Astrocyte (in vitro differentiated cells and primary cell): ENCODE measurements at regions not wholly inside any gene's neighbourhood (a gene's known extent, or its start where the extent isn't known, plus 50 kb on each side); places are given as distances from the start of the nearest gene placed in this dataset.

Experiments
- DNase-seq: peaks from one replicate; pipeline ENCODE4 v3.0.0-alpha.2; 2010; ENCODE audit warnings: low read depth
- FAIRE-seq: peaks from 2 replicates; lab custom pipeline; 2011; peaks lifted over from hg19 to GRCh38; lab: Jason Lieb, UNC
- H2AFZ ChIP-seq: 2 replicates; pipeline ENCODE4 v1.6.0; 2012; ENCODE audit warnings: low read depth, low read length, inconsistent platforms
- H3K27ac ChIP-seq: 2 replicates; pipeline ENCODE4 v1.5.1; 2011; ENCODE audit warnings: low read depth, low read length, inconsistent platforms
- H3K27me3 ChIP-seq: 2 replicates; pipeline ENCODE4 v1.6.0; 2011; ENCODE audit warnings: low read length, inconsistent platforms; ENCODE audit not compliant: insufficient read depth
- H3K36me3 ChIP-seq: 2 replicates; pipeline ENCODE4 v1.5.1; 2011; ENCODE audit warnings: low read length, inconsistent platforms; ENCODE audit not compliant: insufficient read depth
- H3K4me1 ChIP-seq: 2 replicates; pipeline ENCODE4 v1.5.1; 2011; ENCODE audit warnings: low read length, inconsistent platforms; ENCODE audit not compliant: insufficient read depth
- H3K4me2 ChIP-seq: 2 replicates; pipeline ENCODE4 v1.6.0; 2012; ENCODE audit warnings: low read length, inconsistent platforms
- H3K4me3 ChIP-seq: 2 replicates; pipeline ENCODE4 v1.5.1; 2011; ENCODE audit warnings: low read depth, mild to moderate bottlenecking, low read length, inconsistent platforms; ENCODE audit not compliant: insufficient read depth
- H3K79me2 ChIP-seq: 2 replicates; pipeline ENCODE4 v1.6.0; 2012; ENCODE audit warnings: mild to moderate bottlenecking, low read length, inconsistent platforms; ENCODE audit not compliant: insufficient read depth
- H3K9ac ChIP-seq: 2 replicates; pipeline ENCODE4 v1.6.0; 2012; ENCODE audit warnings: mild to moderate bottlenecking, low read length, inconsistent platforms
- H3K9me3 ChIP-seq: 2 replicates; pipeline ENCODE4 v1.5.1; 2012; ENCODE audit warnings: low read depth, mild to moderate bottlenecking, low read length, inconsistent platforms; ENCODE audit not compliant: insufficient read depth
- H4K20me1 ChIP-seq: 2 replicates; pipeline ENCODE4 v1.6.0; 2012; ENCODE audit warnings: low read length, inconsistent platforms; ENCODE audit not compliant: insufficient read depth
- H3K27ac Mint-ChIP-seq: one replicate; pipeline ENCODE4 v1.8.0; 2021; ENCODE audit warnings: mild to moderate bottlenecking, mixed read lengths; ENCODE audit not compliant: unreplicated experiment
- H3K27me3 Mint-ChIP-seq: one replicate; pipeline ENCODE4 v1.8.0; 2021; ENCODE audit warnings: low read depth, mixed read lengths; ENCODE audit not compliant: unreplicated experiment
- H3K36me3 Mint-ChIP-seq: one replicate; pipeline ENCODE4 v1.8.0; 2021; ENCODE audit warnings: low read depth, mixed read lengths; ENCODE audit not compliant: unreplicated experiment
- H3K4me1 Mint-ChIP-seq: one replicate; pipeline ENCODE4 v1.8.0; 2021; ENCODE audit warnings: low read depth, mixed read lengths; ENCODE audit not compliant: unreplicated experiment
- H3K4me3 Mint-ChIP-seq: one replicate; pipeline ENCODE4 v1.8.0; 2021; ENCODE audit warnings: mild to moderate bottlenecking, moderate library complexity, mixed read lengths; ENCODE audit not compliant: unreplicated experiment
- H3K9me3 Mint-ChIP-seq: one replicate; pipeline ENCODE4 v1.8.0; 2021; ENCODE audit warnings: mild to moderate bottlenecking, mixed read lengths; ENCODE audit not compliant: unreplicated experiment
- CTCF ChIP-seq: IDR thresholded peaks from 2 replicates; pipeline ENCODE4 v1.5.1; 2011; ENCODE audit warnings: low read depth, mild to moderate bottlenecking, inconsistent platforms, low read length, moderate library complexity; ENCODE audit not compliant: insufficient read depth
- EZH2 ChIP-seq: IDR thresholded peaks from 2 replicates; pipeline ENCODE4 v1.6.1; 2012; ENCODE audit warnings: mild to moderate bottlenecking, low read length, inconsistent platforms; ENCODE audit not compliant: insufficient read depth

GRCh38 chr4:187558391-187558790 is 437.2 kb upstream of the ZFP42 start:
- H3K27ac Mint-ChIP-seq, result no peak overlapping the region
- DNase-seq (no peak), FAIRE-seq (no peak)
- no peak overlapping the region for H3K4me2 ChIP-seq
- H3K9me3 Mint-ChIP-seq, result peaks cover 4% of the 10 kb centered on the region
- H3K9me3 ChIP-seq, result no peaks in the 10 kb centered on the region
- H3K36me3 Mint-ChIP-seq, result no peaks in the 10 kb centered on the region
- no peak overlapping the region for H3K4me3 ChIP-seq
- H4K20me1 ChIP-seq, result no peaks in the 10 kb centered on the region
- no peaks in the 10 kb centered on the region for H3K4me1 Mint-ChIP-seq
- H3K27me3 ChIP-seq, result no peaks in the 10 kb centered on the region
- H3K4me3 Mint-ChIP-seq, result no peak overlapping the region
- TF ChIP-seq EZH2, result no peak
- TF ChIP-seq CTCF, result no peak
- H3K27ac ChIP-seq, result no peak overlapping the region
- no peaks in the 10 kb centered on the region for H3K36me3 ChIP-seq
- no peak overlapping the region for H3K9ac ChIP-seq
- no peaks in the 10 kb centered on the region for H3K4me1 ChIP-seq
- no peak overlapping the region for H2AFZ ChIP-seq
- no peaks in the 10 kb centered on the region for H3K27me3 Mint-ChIP-seq
- H3K79me2 ChIP-seq, result no peaks in the 10 kb centered on the region

- Histone ChIP-seq H3K4me2 (no peak overlapping the region), H3K4me3 (no peak overlapping the region), H3K9me3 (no peaks in the 10 kb centered on the region), H3K27ac (no peak overlapping the region), H4K20me1 (no peaks in the 10 kb centered on the region), H3K9ac (no peak overlapping the region), H3K27me3 (no peaks in the 10 kb centered on the region), H3K4me1 (no peaks in the 10 kb centered on the region), H3K36me3 (no peaks in the 10 kb centered on the region), H3K79me2 (no peaks in the 10 kb centered on the region), H2AFZ (no peak overlapping the region)
- no peak for TF ChIP-seq EZH2
- no peak overlapping the region for H3K4me3 Mint-ChIP-seq
- H3K4me1 Mint-ChIP-seq, result no peaks in the 10 kb centered on the region
- DNase-seq (no peak), FAIRE-seq (no peak)
- peaks cover 1% of the 10 kb centered on the region for H3K9me3 Mint-ChIP-seq
- H3K36me3 Mint-ChIP-seq, result no peaks in the 10 kb centered on the region
- no peaks in the 10 kb centered on the region for H3K27me3 Mint-ChIP-seq
- H3K27ac Mint-ChIP-seq, result no peak overlapping the region
Observed at GRCh38 chr4:187562345-187562744, 433.2 kb upstream of the ZFP42 start.

- DNase-seq, result no peak
- Histone ChIP-seq H3K9me3 (no peaks in the 10 kb centered on the region), H3K79me2 (no peaks in the 10 kb centered on the region), H3K27me3 (no peaks in the 10 kb centered on the region), H3K4me1 (no peaks in the 10 kb centered on the region), H3K4me2 (no peak overlapping the region), H3K4me3 (no peak overlapping the region), H2AFZ (no peak overlapping the region), H3K27ac (no peak overlapping the region), H3K36me3 (no peaks in the 10 kb centered on the region), H4K20me1 (no peaks in the 10 kb centered on the region), H3K9ac (no peak overlapping the region)
- Mint-ChIP-seq H3K9me3 (no peaks in the 10 kb centered on the region), H3K4me3 (no peak overlapping the region), H3K27me3 (no peaks in the 10 kb centered on the region), H3K36me3 (no peaks in the 10 kb centered on the region), H3K27ac (no peak overlapping the region), H3K4me1 (no peaks in the 10 kb centered on the region)
- TF ChIP-seq CTCF (no peak), EZH2 (no peak)
- no peak for FAIRE-seq
Observed at GRCh38 chr4:187565416-187565815, 430.2 kb upstream of the ZFP42 start.
